Stimulated activated naive B cell treated with anti-CD40 and anti-IgM and Interleukin-4, amounts not matched to agents 10 μg/mL and 1 μg/mL and 100 μg/mL, for 72 hours (primary cell): ENCODE measurements at regions not wholly inside any gene's neighbourhood (a gene's known extent, or its start where the extent isn't known, plus 50 kb on each side); places are given as distances from the start of the nearest gene placed in this dataset.

Experiments used
- ATAC-seq, 2 donors: fragments of 150-1000 bp; cut with Tn5 transposase; replicated peaks; 2 replicates each; pipeline ENCODE4 v1.10.0; 2021; ENCODE audit warnings: moderate library complexity in 1 of 2
- DNase-seq: peaks from one replicate; pipeline ENCODE4 v3.0.0; 2021
- H3K27ac Mint-ChIP-seq: one replicate; pipeline ENCODE4 v1.8.0; 2022; ENCODE audit warnings: mild to moderate bottlenecking, mixed read lengths
- H3K27me3 Mint-ChIP-seq, 2 donors: one replicate each; pipeline ENCODE4 v1.8.0; 2022; ENCODE audit warnings: mixed read lengths in 2 of 2
- H3K36me3 Mint-ChIP-seq, 2 donors: one replicate each; pipeline ENCODE4 v1.8.0; 2022; ENCODE audit warnings: mixed read lengths in 2 of 2, mild to moderate bottlenecking in 1 of 2
- H3K4me1 Mint-ChIP-seq, 2 donors: one replicate each; pipeline ENCODE4 v1.8.0; 2022; ENCODE audit warnings: mixed read lengths in 2 of 2, mild to moderate bottlenecking in 1 of 2
- H3K4me3 Mint-ChIP-seq, 2 donors: one replicate each; pipeline ENCODE4 v1.8.0; 2022; ENCODE audit warnings: mild to moderate bottlenecking in 2 of 2, mixed read lengths in 2 of 2, moderate library complexity in 1 of 2
- H3K9me3 Mint-ChIP-seq, 2 donors: one replicate each; pipeline ENCODE4 v1.8.0; 2022; ENCODE audit warnings: mixed read lengths in 2 of 2, mild to moderate bottlenecking in 1 of 2

- Mint-ChIP-seq H3K9me3 (no peaks in the 10 kb centered on the region), H3K27me3 (peaks cover 0 to 2% of the 10 kb centered on the region in 2 donors), H3K27ac (no peak overlapping the region), H3K36me3 (no peaks in the 10 kb centered on the region), H3K4me3 (no peak overlapping the region), H3K4me1 (peaks cover 2 to 12% of the 10 kb centered on the region in 2 donors)
- DNase-seq (no peak), ATAC-seq (no peak)
Measured at GRCh38 chr18:44588508-44588907, 92.2 kb upstream of the SETBP1 start.

DNA sequence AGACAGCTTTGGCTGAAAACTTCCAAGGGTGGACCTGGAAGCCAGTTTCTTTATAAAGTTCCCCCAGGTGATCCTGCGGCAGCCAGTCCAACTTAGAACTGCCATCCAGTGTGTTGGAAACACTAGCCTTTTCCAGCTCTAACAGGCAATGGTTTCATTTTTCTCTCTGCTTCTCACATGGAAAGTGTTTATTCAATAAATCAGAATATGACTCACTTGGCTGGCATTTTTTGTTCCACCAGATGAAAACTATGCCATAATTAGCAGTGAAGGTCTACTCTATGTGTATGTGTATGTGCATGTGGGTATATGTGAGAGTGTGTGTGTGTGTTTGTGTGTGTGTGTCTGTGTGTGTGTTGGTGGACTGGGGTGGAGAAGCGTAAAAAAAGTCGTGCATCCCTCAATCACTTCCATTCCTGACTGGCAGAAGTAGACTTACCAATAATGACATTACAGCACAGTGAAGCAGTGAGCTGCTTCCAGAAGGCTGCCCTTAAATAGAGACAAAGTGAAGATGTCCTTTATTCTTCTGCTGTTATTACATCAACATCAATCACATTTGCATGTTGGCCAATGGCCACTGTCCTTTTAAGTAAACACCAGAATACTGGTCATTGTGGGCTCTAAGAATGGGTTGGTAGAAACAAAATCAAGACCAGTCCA lies 90.9 kb upstream of the SETBP1 start:
- Mint-ChIP-seq H3K9me3 (no peaks in the 10 kb centered on the region), H3K27me3 (peaks cover 0 to 7% of the 10 kb centered on the region in 2 donors), H3K36me3 (no peaks in the 10 kb centered on the region), H3K27ac (no peak overlapping the region), H3K4me3 (no peak overlapping the region), H3K4me1 (peaks cover 2 to 12% of the 10 kb centered on the region in 2 donors)
- DNase-seq (no peak), ATAC-seq (no peak)

DNA sequence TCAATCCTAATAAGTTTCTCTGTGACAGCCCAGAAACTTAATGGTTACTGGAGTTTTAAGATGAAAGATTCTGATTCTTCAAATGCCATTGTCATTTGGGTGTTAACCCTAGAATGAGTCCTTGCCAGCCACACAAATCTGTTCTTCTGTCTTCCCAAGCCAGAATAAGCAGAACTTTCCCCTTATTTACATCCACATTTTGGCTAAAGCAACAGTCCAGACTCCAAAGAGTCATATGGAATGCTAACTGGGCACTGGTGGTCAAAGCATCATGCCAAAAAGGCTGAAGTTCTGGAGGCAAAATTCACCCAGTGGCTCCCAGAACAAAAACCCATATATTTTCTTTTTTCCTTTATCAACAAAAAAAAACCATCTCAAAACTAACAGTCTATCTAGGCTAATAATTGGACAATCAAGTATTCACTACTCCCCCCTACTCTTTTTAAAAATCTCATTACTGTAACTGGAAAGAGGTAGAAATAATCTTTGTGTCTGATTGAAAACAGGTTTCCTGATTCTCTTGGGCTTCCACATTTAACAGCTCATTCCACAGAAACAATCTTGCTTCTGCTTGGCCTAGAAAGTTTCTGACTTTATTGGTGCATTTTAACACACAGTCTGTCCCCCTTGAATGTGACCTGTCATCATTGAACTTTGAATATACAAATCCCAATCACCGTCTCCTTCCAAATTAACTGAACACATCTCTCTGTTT lies 89.6 kb upstream of the SETBP1 start:
- DNase-seq (no peak), ATAC-seq (no peak)
- H3K27ac Mint-ChIP-seq = no peak overlapping the region
- H3K9me3 Mint-ChIP-seq = no peaks in the 10 kb centered on the region
- H3K36me3 Mint-ChIP-seq = no peaks in the 10 kb centered on the region
- no peak overlapping the region for H3K4me3 Mint-ChIP-seq
- H3K27me3 Mint-ChIP-seq = peaks cover 0 to 7% of the 10 kb centered on the region in 2 donors
- peaks cover 2 to 12% of the 10 kb centered on the region in 2 donors for H3K4me1 Mint-ChIP-seq

- H3K27ac Mint-ChIP-seq = no peak overlapping the region
- no peaks in the 10 kb centered on the region for H3K36me3 Mint-ChIP-seq
- no peaks in the 10 kb centered on the region for H3K9me3 Mint-ChIP-seq
- peaks cover 0 to 7% of the 10 kb centered on the region in 2 donors for H3K27me3 Mint-ChIP-seq
- peaks cover 9 to 18% of the 10 kb centered on the region in 2 donors for H3K4me1 Mint-ChIP-seq
- H3K4me3 Mint-ChIP-seq = no peak overlapping the region
- no peak for ATAC-seq
- no peak for DNase-seq
Measured at GRCh38 chr18:44592639-44593038, 88.0 kb upstream of the SETBP1 start.

- peaks cover 13 to 32% of the 10 kb centered on the region in 2 donors for H3K4me1 Mint-ChIP-seq
- DNase-seq (no peak), ATAC-seq (no peak)
- no peak overlapping the region for H3K27ac Mint-ChIP-seq
- H3K27me3 Mint-ChIP-seq = peaks cover 2 to 7% of the 10 kb centered on the region in 2 donors
- peaks cover 0 to under 1% of the 10 kb centered on the region in 2 donors for H3K36me3 Mint-ChIP-seq
- no peak overlapping the region for H3K4me3 Mint-ChIP-seq
- no peaks in the 10 kb centered on the region for H3K9me3 Mint-ChIP-seq
Measured at GRCh38 chr18:44594799-44595467, 85.8 kb upstream of the SETBP1 start.

DNA sequence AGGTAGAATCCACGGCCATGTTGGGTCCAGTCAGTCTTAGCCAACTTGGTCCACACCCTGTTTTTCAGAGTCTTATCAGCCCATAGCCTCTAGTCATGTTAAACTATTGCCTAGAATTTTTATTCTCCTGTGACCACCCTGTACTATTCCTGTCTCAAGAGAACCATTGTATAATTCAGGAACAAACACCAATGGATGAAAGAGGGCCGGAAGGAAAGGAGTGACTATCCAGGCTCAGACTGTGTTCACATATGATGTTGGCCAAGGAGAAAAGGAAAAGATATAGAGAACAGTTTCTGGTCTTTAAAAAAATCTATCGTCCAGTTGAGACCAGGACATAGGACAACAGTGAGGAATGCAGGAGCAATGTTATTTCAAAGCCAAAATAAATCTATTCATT lies 82.9 kb upstream of the SETBP1 start:
- Mint-ChIP-seq H3K4me3 (no peak overlapping the region), H3K27ac (peak overlapping the region; percentile 48), H3K4me1 (peaks cover 24 to 47% of the 10 kb centered on the region in 2 donors), H3K9me3 (peaks cover 0 to 2% of the 10 kb centered on the region in 2 donors), H3K36me3 (peaks cover 1 to 3% of the 10 kb centered on the region in 2 donors), H3K27me3 (peaks cover 4 to 7% of the 10 kb centered on the region in 2 donors)
- no peak for DNase-seq
- no peak for ATAC-seq

- peak overlapping the region; percentile 17 for H3K27ac Mint-ChIP-seq
- H3K4me3 Mint-ChIP-seq = no peak overlapping the region
- peaks cover 0 to 2% of the 10 kb centered on the region in 2 donors for H3K9me3 Mint-ChIP-seq
- ATAC-seq = no peak
- H3K27me3 Mint-ChIP-seq = peaks cover 4% of the 10 kb centered on the region in 2 donors
- peaks cover 1 to 3% of the 10 kb centered on the region in 2 donors for H3K36me3 Mint-ChIP-seq
- no peak for DNase-seq
- H3K4me1 Mint-ChIP-seq = peaks cover 27 to 55% of the 10 kb centered on the region in 2 donors
Measured at GRCh38 chr18:44598514-44598913, 82.2 kb upstream of the SETBP1 start.

GRCh38 chr18:44599412-44599811 lies 81.3 kb upstream of the SETBP1 start:
- Mint-ChIP-seq H3K27ac (peak overlapping the region; percentile 65), H3K36me3 (peaks cover 1 to 3% of the 10 kb centered on the region in 2 donors), H3K9me3 (peaks cover 0 to 4% of the 10 kb centered on the region in 2 donors), H3K4me3 (no peak overlapping the region), H3K4me1 (peaks cover 27 to 60% of the 10 kb centered on the region in 2 donors), H3K27me3 (peaks cover 0 to 4% of the 10 kb centered on the region in 2 donors)
- ATAC-seq (no peak), DNase-seq (no peak)

DNA sequence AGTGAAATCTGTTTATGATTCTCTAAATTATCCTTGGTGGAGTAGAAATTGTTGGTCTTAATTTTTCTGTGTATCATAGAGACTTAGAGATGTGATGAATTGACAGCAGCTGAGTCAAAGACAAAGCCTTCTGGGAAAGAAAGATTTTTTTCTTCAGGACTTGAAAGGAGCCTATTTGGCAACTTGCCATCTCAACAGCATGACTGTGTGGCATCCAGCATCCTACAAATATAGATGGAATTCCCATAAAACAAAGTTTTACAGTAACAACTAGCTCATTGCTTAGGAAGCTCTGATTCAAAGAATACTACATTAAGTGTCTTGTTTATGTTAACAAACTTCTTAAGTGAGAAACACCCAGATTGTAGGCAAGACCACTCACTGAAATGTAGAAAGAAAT lies 79.2 kb upstream of the SETBP1 start:
- peaks cover 0 to 4% of the 10 kb centered on the region in 2 donors for H3K9me3 Mint-ChIP-seq
- peaks cover 27 to 60% of the 10 kb centered on the region in 2 donors for H3K4me1 Mint-ChIP-seq
- peak overlapping the region; percentile 60 for H3K27ac Mint-ChIP-seq
- DNase-seq (no peak), ATAC-seq (no peak)
- peaks cover 0 to 4% of the 10 kb centered on the region in 2 donors for H3K27me3 Mint-ChIP-seq
- H3K4me3 Mint-ChIP-seq = no peak overlapping the region
- H3K36me3 Mint-ChIP-seq = peaks cover 1 to 3% of the 10 kb centered on the region in 2 donors

DNA sequence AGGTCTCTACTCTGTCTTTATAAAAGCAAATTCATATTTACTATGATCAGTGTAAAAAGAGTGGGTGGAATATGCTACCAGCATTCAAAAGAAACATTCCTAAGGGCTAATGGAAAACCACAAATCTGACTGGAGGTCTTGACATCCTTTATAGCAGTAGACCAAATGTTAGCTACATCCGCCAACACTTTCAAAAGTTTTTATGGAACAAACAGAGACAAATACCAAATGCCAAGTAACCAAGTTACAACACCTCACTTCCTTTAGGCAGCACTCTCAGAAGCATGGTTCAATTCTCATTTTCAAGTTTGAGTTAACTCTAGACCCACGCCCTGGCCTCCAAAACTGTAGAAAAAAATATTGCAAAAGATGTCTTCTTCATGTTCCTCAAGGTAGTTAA lies 78.3 kb upstream of the SETBP1 start:
- Mint-ChIP-seq H3K4me3 (peak overlapping the region in 1 of 2 donors; percentile 7), H3K4me1 (peaks cover 20 to 51% of the 10 kb centered on the region in 2 donors), H3K27ac (peak overlapping the region; percentile 85), H3K27me3 (peaks cover 0 to 4% of the 10 kb centered on the region in 2 donors), H3K36me3 (peaks cover 1 to 3% of the 10 kb centered on the region in 2 donors), H3K9me3 (peaks cover 0 to 4% of the 10 kb centered on the region in 2 donors)
- DNase-seq = no peak
- ATAC-seq = peak; percentile 77 to 82

DNA sequence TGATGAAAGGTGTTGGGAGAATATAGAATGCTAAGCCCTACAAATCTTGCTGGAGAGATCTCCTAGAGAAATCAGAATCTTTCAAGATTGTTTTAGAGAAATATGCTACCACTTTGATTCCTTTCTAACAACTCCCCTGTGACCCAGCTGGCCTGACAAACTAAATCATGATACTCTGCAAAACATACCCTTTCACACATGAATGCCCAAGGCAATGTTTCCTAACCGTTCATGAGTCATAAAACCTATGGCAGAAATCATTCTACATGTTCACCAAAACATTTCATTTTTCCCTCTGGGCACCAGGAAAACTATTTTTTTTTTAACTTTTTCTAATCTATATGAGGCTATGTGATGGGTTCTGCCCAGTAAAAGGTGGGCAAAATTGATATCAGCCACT lies 77.8 kb upstream of the SETBP1 start:
- ATAC-seq (peak; percentile 95 to 96), DNase-seq (peak; percentile 29)
- peaks cover 20 to 46% of the 10 kb centered on the region in 2 donors for H3K4me1 Mint-ChIP-seq

DNA sequence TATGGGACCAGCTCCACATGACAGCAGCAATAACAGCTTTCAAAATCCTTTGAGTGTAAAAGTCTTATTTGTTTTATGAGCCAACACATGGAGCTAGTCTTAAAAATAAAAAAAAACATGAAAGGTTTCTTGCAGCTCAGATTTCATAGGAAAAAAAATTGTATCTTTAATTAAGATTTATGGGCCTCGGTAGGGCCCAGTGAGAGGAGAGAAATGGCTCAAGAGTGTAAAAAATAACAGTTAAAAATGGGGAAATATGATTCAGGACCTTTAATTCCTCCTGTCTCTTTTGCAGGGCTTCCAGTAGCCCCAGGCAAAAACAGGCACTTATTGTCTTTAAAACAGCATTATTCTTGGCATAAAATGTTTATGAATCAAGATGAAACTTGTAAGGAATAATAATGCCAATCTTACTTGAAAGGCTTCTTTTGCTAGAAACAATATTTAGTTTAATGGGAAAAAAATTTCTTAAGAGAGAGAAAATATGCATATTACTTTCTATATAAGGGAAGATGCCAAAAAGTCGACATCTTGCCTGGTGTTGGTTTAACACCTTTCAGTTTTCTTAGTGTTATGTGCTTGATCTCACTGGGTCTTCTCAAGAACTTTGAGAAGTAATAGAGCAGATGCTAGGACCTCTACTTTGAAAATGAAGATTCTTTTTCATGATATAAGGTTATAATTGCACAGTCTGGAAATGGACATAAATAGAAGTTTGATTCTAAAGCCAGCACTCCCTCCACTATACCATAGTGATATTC lies 71.3 kb upstream of the SETBP1 start:
- ATAC-seq (no peak), DNase-seq (no peak)
- Mint-ChIP-seq H3K27me3 (no peaks in the 10 kb centered on the region), H3K36me3 (no peaks in the 10 kb centered on the region), H3K4me1 (peaks cover 0 to 1% of the 10 kb centered on the region in 2 donors), H3K27ac (no peak overlapping the region), H3K4me3 (no peak overlapping the region), H3K9me3 (peaks cover 0 to 2% of the 10 kb centered on the region in 2 donors)

More for the DNA sequence above, 77.8 kb upstream of the SETBP1 start:
- Mint-ChIP-seq H3K27me3 (peaks cover 0 to 4% of the 10 kb centered on the region in 2 donors), H3K27ac (peak overlapping the region; percentile 85), H3K4me3 (peak overlapping the region in 1 of 2 donors; percentile 7), H3K9me3 (peaks cover 0 to 4% of the 10 kb centered on the region in 2 donors), H3K36me3 (peaks cover 1 to 3% of the 10 kb centered on the region in 2 donors)

GRCh38 chr18:44620812-44621211 lies 59.9 kb upstream of the SETBP1 start:
- no peak for ATAC-seq
- peaks cover 8 to 19% of the 10 kb centered on the region in 2 donors for H3K36me3 Mint-ChIP-seq
- no peak for DNase-seq
- peaks cover 7 to 8% of the 10 kb centered on the region in 2 donors for H3K27me3 Mint-ChIP-seq
- H3K27ac Mint-ChIP-seq = no peak overlapping the region
- H3K4me1 Mint-ChIP-seq = peaks cover 10 to 25% of the 10 kb centered on the region in 2 donors
- H3K4me3 Mint-ChIP-seq = no peak overlapping the region
- peaks cover 15 to 18% of the 10 kb centered on the region in 2 donors for H3K9me3 Mint-ChIP-seq

GRCh38 chr18:44624052-44624451 lies 56.6 kb upstream of the SETBP1 start:
- peaks cover 23 to 47% of the 10 kb centered on the region in 2 donors for H3K4me1 Mint-ChIP-seq
- no peaks in the 10 kb centered on the region for H3K27me3 Mint-ChIP-seq
- peaks cover 0 to 3% of the 10 kb centered on the region in 2 donors for H3K36me3 Mint-ChIP-seq
- H3K27ac Mint-ChIP-seq = peak overlapping the region; percentile 63
- no peak overlapping the region for H3K4me3 Mint-ChIP-seq
- H3K9me3 Mint-ChIP-seq = peaks cover 0 to 9% of the 10 kb centered on the region in 2 donors
- DNase-seq = no peak
- no peak for ATAC-seq
